Right hindlimb (tissue), 1 donor: ENCODE measurements at regions not wholly inside any gene's neighbourhood (a gene's known extent, or its start where the extent isn't known, plus 50 kb on each side); places are given as distances from the start of the nearest gene placed in this dataset.
"Not testable (repeated sequence)": the region's sequence is repeated elsewhere in the genome, so short reads cannot be mapped to it uniquely, and the experiment has no call there.

Experiments used
- DNase-seq: peaks from one replicate; pipeline ENCODE4 v3.0.0-alpha.2; 2018

- no peak for DNase-seq
These were observed 1267.2 kb downstream of the RAPGEF2 start for GRCh38 chr4:160370046-160370445.

DNA sequence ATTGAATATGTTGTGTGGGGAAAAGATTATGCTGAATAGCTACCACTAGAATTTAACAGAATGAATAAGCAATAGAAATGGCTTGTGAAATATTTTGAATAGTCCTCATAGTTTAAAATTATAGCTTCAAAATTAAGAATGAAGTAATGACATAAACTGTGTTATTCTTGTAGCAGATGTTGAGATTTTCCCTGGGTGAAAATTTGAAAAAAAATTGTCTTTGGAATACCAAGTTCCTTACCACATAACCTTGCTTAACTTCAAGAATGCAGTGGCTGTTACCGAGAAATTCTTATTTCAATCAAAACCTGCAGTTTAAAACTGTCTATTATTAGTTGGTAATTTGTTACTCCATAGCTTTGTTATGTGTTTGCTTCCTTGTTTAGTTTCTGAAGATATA, 1268.6 kb downstream of the RAPGEF2 start:
- no peak for DNase-seq

GRCh38 chr4:160372390-160372789, 1269.5 kb downstream of the RAPGEF2 start:
- no peak for DNase-seq

GRCh38 chr4:160373911-160374310, 1271.0 kb downstream of the RAPGEF2 start:
- no peak for DNase-seq

GRCh38 chr4:160375772-160376452, 1273.0 kb downstream of the RAPGEF2 start:
- DNase-seq: no peak

- DNase-seq: no peak
These were observed 1284.0 kb downstream of the RAPGEF2 start for GRCh38 chr4:160386846-160387245.

GRCh38 chr4:160399826-160400225, 1296.9 kb downstream of the RAPGEF2 start:
- no peak for DNase-seq

GRCh38 chr4:160403081-160403480, 1300.2 kb downstream of the RAPGEF2 start:
- no peak for DNase-seq

DNA sequence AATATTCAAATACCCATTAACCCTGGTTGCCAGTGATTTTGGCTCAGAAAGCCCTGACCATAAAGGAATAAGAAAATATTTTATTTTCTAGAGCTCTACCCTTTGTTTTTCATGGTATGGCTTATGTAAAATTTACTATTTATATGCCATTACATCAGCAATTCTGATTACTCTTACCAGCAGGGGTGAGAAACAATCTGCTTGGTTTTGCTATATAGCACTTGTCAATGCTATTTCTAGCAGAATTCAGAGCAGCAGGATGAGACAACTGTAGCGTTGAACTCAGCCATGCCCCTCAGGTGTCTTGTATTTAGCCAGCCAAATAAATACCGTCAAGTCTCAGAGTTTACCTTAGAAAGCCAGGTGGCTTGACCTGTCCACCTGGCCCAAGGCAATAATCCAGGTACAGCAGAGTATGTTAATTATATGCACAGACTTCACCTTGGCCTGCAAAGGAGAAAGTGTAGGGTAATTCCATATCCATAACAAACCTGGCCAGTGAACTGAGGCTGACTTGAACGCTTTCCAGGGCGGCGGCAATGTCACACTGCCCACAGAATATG, 1303.5 kb downstream of the RAPGEF2 start:
- DNase-seq: no peak

DNA sequence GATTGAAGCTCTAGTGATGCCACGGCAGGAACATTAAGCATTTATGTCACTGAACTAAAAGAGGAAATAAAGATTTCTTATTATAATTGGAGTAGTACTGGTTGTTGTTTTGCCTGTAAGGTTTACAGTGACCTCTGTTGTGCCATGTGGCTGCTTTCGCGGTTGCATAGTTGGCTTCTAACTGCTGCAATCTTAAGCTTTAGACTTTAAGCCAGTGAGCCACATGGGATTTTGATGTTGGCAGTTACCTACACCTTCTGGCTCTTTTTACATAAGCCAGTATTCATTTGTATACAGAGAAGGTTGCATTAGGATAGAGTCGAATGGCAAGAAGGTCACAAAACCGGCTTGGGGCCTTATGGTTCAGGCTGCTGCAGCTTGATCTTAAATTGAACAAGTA, 1311.6 kb downstream of the RAPGEF2 start:
- DNase-seq: no peak

GRCh38 chr4:160423879-160424451, 1321.1 kb downstream of the RAPGEF2 start:
- no peak for DNase-seq

DNA sequence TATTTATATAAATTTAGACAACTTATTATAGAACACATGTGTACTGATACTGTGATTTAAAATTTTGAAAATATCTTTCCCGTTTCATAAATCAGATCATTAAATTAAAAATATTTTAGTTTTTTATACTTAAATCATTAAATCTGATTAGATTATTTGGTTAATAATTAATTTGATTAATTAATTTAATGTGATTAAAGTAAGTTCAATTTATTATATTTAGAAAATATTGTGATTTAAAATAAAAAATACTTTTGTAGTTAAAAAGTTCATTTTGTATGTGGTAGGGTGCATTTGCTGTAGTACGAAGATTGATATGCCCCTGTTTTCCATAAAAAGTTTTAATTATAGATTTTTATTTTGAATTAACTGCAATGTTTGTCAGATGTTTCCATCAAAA, 1323.4 kb downstream of the RAPGEF2 start:
- DNase-seq: no peak

DNA sequence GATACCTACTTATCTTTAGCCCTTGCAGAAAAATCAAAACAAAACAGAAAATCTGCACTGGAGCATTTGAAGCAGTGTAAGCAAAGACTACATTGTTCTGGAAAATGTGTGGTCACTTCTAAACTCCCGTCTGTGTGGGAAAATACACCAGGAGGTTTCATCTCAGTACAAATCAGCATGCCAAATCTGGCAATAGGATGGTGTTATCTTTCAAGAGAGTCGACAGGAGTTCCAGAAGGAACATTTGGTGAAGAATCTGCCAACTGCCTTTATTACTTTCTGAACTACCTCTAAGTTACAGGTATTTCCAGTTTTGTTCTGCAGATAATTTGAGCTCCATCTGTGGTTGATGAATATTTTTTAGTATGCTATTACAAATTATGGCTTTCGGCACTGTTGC, 1348.0 kb downstream of the RAPGEF2 start:
- no peak for DNase-seq

- DNase-seq: not testable (repeated sequence)
These were observed 1379.1 kb downstream of the RAPGEF2 start for GRCh38 chr4:160481696-160482690.

DNA sequence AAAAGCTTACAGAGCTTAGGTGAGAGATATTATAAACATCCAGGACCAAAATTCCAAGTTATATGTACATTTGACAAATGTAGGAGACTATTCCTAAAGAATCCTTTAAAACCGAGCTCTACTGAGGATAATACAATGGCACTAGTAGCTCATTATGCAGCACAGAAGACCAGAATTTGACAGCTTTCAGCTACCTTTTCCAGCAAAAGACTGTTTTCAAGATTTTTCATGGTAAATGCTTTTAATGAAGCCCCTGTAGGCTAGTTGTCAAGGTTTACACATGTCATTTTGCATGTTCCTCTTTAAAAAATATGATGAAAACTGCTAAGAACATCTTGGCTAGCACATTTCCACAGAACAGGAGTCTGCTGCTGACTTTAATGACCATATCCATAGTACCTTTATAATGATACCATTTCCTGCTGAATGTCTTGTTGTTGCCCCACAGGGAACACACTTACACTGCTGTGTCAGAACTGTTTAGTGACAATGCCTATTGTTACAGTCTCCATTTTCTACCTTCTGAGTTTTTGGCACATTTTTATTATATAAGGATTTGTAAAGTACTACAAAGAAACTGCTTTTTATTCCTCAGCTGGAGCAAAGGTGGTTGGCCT, 1382.3 kb downstream of the RAPGEF2 start:
- no peak for DNase-seq

DNA sequence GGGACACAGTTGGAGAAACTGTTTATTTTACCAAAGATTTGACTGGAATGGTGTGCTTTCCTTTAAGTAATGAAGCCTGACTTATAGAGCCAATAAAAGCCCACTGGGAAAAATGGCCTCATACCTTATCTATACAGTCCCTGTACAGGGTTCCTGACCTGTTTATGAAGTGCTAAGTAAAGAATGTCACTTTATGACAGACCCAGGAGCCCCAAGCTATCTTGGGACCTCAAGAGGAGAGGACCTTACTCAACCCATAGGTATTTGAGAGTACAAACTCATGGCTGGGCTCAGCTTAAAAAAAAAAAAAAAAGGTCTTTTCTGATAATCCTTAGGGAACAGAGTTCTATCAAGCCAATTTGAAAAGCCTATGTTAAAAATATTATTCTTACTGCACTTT, 1389.3 kb downstream of the RAPGEF2 start:
- DNase-seq: no peak

GRCh38 chr4:160493206-160493605, 1390.3 kb downstream of the RAPGEF2 start:
- no peak for DNase-seq

DNA sequence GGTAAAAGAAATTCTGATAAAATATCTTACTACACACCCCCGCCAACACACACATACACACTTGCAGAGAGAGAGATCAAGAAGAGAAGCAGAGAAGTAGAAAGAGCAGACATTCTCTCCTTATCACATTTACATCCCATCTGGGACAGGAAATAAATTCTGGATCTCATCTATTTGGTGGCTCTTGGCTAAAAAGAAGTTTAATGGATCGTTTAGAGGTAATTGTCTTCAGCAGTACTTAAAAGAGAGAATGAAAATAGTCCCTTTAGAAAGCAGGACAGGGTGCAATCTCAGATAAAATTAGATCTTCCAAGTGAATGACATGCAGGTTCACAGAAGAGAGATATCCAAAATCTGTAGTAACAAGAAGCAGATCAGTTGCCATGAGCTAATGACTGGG, 1392.5 kb downstream of the RAPGEF2 start:
- no peak for DNase-seq

- DNase-seq: no peak
These were observed 1395.3 kb downstream of the RAPGEF2 start for GRCh38 chr4:160498211-160498610.

GRCh38 chr4:160505724-160506123, 1402.8 kb downstream of the RAPGEF2 start:
- DNase-seq: no peak

DNA sequence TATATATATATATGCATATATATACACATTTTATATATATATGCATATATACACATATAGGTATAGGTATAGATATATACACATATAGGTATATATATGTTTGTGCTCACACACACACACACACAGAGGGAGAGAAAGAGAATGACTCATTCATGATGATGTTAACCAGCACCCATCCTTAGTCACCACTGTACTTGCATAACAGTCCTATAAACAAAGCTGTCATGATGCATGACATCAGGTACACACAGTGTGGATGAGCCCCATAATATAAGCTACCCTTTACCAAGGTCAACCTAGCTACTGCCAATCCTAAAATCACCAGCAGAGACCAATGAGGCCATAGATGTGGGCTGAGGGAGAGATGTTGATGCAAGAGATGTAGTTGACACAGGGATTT, 1408.0 kb downstream of the RAPGEF2 start:
- DNase-seq: no peak

DNA sequence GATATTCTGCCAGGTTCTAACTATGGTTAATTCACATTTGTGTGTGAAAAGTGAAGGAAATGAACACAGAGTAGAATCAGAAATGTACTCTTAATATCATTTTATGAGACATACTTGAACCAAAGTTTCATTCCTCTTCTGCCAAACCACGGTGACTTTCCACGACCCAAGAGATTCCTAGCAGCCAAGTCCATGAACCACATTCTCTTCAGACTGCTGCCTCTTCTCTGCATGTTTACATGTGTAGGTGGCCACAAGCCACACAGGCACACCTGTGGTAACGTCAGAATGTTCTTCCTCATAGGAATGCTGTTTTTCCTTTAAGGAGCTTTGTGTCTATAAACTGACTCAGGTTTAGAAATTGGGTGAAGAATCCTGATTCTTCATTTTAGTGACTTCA, 1411.2 kb downstream of the RAPGEF2 start:
- DNase-seq: no peak

DNA sequence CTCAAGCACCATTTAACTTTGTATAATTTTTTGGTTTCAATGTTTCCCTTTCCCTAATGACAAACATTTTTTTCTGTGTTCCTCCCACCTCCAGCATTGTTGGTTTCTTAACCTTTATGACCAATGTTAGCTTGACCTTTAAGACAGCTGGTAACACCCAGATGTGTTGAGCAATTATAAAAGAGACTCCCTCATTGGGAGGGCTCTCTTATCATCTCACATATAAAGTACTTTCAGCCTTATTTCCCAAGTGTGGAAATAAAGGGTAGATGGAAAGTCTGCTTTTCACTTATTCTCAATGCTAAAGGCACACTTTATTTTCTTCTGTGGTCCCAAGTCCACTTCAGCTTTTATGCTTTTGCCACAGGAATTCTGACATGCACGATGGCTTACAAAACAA, 1420.4 kb downstream of the RAPGEF2 start:
- no peak for DNase-seq
